Islet of Langerhans (tissue), 1 donor: ENCODE measurements at regions not wholly inside any gene's neighbourhood (a gene's known extent, or its start where the extent isn't known, plus 50 kb on each side); places are given as distances from the start of the nearest gene placed in this dataset.

Experiments
- FAIRE-seq: peaks from one replicate; lab custom pipeline; 2011; peaks lifted over from hg19 to GRCh38; lab: Jason Lieb, UNC

DNA sequence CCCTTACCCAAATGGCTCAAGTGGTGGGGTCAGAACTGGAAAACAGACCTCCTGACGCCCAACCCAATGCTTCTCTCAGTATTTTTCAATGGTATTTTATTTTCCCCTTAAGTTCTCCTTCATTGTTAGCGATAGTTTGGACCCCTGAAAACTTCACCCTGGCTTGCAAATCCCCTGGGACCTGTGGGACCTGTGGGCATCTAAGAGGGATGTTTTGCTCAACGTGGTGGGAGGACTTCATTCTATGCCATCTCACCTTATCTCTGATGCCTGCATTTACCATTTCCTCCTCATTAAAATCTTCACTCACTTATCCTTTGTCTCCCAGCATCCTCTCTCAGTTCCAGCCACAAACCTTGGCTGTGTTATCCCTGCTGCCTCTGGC, 59.4 kb upstream of the GZMB start:
- FAIRE-seq, result no peak

DNA sequence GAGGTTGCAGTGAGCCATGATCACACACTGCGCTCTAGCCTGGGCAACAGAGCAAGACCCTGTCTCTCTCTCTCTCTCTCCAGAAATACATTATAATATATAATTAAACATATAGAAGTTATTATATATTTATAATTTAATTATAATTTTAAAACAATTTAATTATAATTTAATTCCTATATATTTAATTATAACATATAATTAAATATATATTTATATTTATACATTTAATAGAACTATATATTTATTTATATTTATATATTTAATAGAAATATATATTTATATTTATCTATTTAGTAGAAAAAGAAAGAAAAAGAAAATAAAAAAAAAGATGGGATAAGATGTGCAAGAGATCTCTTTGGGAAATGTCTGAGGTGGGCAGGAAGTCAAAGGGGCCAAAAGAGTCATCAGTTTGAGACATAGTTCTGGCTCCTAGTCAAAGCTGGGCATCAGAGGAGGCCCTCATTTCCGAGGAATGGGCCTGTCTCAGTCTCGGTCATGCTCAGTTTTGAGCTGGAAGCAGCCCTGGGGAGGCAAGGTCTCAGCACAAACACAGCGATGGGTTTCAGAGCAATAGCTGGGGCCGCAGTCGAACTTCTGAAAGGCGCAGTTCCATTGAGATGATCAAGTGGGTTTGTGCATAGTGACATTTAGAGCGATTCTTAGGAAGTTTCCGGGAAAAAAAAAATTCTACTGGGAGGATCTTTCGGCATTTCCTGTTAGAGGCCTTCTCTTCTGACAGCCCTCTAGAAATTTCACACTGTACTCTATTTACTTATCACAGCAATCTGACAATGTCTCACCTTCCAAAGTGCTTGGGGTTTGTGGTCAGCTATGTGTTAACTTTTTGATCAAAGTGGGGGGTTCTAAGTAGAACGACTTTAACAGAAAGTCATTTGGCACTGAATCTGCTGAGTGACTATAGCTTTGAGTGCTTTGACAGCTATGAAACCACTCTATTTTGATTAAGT, 58.7 kb upstream of the GZMB start:
- FAIRE-seq, result no peak

DNA sequence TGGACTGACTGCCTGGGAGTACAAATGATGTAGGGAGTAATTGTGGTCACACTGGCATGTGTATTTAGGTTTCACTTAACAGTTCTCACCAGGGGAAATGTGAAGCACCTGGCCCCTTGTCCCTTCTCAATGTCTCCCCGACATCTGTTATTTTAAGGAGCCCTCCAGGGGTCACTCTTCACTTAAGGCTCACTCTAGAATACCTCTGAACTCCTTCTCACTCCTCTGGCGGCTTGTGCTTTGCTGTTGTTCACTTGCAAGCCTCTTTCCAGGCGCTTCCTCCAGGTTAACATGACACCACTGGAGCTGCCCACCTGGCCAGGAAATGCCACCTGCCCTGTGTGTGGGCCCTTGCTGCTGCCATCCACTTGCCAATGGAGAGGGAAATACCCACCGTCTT, 56.5 kb upstream of the GZMB start:
- no peak for FAIRE-seq

DNA sequence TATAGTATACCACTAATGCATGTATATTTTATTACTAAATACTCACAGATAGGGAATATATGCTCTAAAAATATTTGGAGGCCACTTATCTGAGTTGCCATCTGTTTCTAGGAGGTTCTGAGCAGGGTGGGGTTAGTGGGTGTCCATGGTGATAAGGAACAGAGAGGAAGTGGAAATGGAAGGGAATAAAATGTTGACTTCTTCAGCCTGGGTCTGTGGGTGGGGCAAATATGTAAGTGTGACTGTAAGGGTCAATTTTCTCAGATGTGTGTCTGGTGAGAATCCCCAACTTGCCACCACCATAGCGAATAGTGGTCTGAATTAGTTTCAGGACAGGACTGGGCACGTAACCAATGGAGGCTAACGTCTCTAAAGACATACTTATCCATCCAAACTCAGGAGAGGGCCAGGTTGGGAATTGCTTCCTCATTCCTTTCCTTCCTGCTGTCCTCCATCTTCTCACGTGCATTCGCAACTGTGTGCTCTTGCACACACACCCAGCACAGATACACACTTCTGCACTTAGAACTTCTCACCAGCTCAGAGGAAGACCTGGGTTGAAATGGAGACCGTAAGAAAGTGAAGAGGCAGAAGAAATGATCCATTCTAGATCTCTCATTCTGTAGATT, 54.2 kb upstream of the GZMB start:
- no peak for FAIRE-seq
